ENCODE measurements at regions not wholly inside any gene's neighbourhood (a gene's known extent, or its start where the extent isn't known, plus 50 kb on each side); places are given as distances from the start of the nearest gene placed in this dataset.

DNA sequence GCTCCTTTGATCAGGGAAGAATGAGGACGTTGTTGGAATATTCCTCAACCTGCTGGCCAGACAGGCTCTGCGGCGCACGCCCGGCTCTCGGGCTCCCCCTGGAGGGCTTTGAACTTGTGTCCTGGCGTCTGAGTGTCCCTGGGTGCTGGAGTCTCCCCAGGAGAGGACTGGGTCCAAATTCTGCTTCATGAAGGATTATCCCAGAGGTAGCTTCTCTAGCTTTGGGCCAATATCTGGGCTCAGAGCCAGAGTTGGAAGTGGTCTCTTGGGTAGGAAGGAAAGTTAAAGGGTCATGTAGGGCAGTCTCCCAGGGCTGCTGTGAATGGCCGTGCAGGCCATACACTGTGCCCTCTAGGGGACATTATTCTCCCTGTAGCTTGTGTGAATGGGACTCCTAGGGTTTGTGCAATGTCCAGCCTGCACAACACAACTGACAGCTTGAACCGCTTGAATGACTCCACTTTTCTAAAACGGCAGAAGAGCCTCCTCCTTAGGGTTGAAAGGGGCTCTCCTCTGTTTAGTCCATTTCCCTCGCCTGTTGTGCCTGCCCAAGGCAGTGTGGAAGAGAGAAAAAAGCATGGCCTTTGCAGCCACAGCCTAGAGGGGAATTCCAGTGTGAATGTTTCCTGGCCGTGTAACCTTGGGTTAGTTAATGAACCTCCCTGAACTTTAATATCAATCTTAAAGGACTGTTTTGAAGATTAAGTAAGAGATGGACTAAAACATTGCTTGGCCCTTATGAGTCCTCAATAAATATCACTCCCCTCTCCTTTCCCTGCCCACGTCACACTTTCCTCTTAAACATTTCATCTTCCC lies 111.2 kb upstream of the THY1 start:
- no peak overlapping the region for H3K9ac ChIP-seq (ENCODE audit: insufficient read length, low read depth)
- TF ChIP-seq YY1 (IDR thresholded peaks at IDR 0.05; ENCODE audit: insufficient read depth, insufficient read length) (no peak), ZNF274 (IDR thresholded peaks at IDR 0.05; ENCODE audit: low read depth, low read length) (no peak), SUZ12 (IDR thresholded peaks at IDR 0.05; ENCODE audit: extremely low read depth, insufficient read depth, insufficient read length) (no peak)
- peaks cover 4% of the 10 kb centered on the region for H3K27me3 ChIP-seq (ENCODE audit: insufficient read depth, insufficient read length)
- no peak overlapping the region for H3K4me3 ChIP-seq (ENCODE audit: insufficient read length, low read depth)
- peaks cover 5% of the 10 kb centered on the region for H3K4me1 ChIP-seq (ENCODE audit: insufficient read depth, insufficient read length)
- no peaks in the 10 kb centered on the region for H3K36me3 ChIP-seq (ENCODE audit: insufficient read depth, insufficient read length, low read length)
- DNase-seq (ENCODE audit: low read depth, low spot score), result peak; percentile 40
- H3K9me3 ChIP-seq (ENCODE audit: insufficient read depth, low read length), result no peaks in the 10 kb centered on the region

DNA sequence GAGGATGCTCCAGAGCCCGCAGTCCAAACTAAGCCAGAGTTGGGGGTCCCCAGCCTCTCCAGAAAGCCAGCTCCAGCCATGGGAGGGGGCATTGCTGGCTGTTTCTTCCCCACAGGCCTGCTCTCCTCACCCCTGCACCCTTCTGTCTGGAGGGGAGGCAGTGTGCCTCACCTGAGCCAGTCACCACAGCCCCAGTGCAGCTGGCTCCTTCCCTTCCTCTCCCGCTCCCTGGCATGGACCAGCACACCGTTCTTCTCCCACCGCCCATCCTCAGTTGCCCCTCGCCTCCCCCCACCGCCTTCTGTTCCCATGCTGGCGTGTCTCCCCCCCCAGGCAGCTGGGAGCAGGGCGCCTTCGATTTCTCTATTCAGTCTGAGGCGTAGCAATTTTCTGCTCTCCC lies 110.5 kb upstream of the THY1 start:
- Histone ChIP-seq H3K9ac (ENCODE audit: insufficient read length, low read depth) (peak overlapping the region; percentile 50), H3K36me3 (ENCODE audit: insufficient read depth, insufficient read length, low read length) (no peaks in the 10 kb centered on the region), H3K9me3 (ENCODE audit: insufficient read depth, low read length) (no peaks in the 10 kb centered on the region), H3K4me1 (ENCODE audit: insufficient read depth, insufficient read length) (peaks cover 5% of the 10 kb centered on the region), H3K27me3 (ENCODE audit: insufficient read depth, insufficient read length) (peaks cover 4% of the 10 kb centered on the region), H3K4me3 (ENCODE audit: insufficient read length, low read depth) (no peak overlapping the region)
- no peak for DNase-seq (ENCODE audit: low read depth, low spot score)
- TF ChIP-seq SUZ12 (IDR thresholded peaks at IDR 0.05; ENCODE audit: extremely low read depth, insufficient read depth, insufficient read length), result no peak
- TF ChIP-seq YY1 (IDR thresholded peaks at IDR 0.05; ENCODE audit: insufficient read depth, insufficient read length), result no peak
- TF ChIP-seq ZNF274 (IDR thresholded peaks at IDR 0.05; ENCODE audit: low read depth, low read length), result no peak

DNA sequence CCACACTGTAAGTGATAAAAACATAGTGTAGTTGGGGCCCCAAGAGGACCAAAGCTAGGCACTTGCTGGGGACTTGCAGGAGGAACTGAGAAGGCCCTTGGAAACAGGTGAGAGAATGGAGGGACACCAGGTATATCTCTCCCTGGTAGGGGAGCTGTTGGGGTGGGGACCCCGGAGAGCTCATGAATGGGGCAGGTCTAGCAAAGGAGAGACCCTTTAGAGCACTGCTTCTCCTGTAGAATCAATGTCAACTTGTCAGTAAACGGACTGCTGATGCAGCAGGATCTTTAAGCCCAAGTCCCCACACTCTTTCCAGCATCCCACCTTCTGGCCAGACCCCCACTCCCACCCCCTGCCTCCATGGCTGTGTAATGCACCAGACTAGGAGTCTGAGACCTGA lies 109.6 kb upstream of the THY1 start:
- peaks cover 4% of the 10 kb centered on the region for H3K27me3 ChIP-seq (ENCODE audit: insufficient read depth, insufficient read length)

DNA sequence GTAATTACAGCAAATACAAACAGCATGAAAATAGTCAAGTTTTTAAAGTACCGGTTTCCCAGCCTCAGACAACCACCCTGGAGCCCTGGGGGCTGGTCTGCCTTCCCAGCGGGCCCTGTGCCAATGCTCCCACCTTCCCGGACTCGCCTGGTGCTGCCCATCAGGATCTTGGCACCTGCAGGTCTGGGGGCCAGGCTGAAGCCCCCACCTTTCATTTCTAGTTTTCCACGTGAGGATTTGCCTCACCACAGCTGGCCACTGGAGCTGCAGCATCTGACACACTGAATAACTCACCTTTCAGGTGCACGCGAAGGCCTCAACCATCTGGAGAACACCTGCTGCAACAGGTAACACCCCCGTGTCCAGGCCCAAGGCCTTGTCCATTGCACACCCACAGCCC lies 108.7 kb upstream of the THY1 start:
- H3K9me3 ChIP-seq (ENCODE audit: insufficient read depth, low read length), result no peaks in the 10 kb centered on the region
- H3K27me3 ChIP-seq (ENCODE audit: insufficient read depth, insufficient read length), result peaks cover 4% of the 10 kb centered on the region
- no peaks in the 10 kb centered on the region for H3K36me3 ChIP-seq (ENCODE audit: insufficient read depth, insufficient read length, low read length)
- no peak overlapping the region for H3K9ac ChIP-seq (ENCODE audit: insufficient read length, low read depth)
- H3K4me3 ChIP-seq (ENCODE audit: insufficient read length, low read depth), result no peak overlapping the region
- TF ChIP-seq SUZ12 (IDR thresholded peaks at IDR 0.05; ENCODE audit: extremely low read depth, insufficient read depth, insufficient read length), result no peak
- no peak for TF ChIP-seq YY1 (IDR thresholded peaks at IDR 0.05; ENCODE audit: insufficient read depth, insufficient read length)
- no peak for TF ChIP-seq ZNF274 (IDR thresholded peaks at IDR 0.05; ENCODE audit: low read depth, low read length)
- DNase-seq (ENCODE audit: low read depth, low spot score), result no peak
- peaks cover 5% of the 10 kb centered on the region for H3K4me1 ChIP-seq (ENCODE audit: insufficient read depth, insufficient read length)

More for the DNA sequence above, 109.6 kb upstream of the THY1 start:
- no peak for TF ChIP-seq SUZ12 (IDR thresholded peaks at IDR 0.05; ENCODE audit: extremely low read depth, insufficient read depth, insufficient read length)
- no peak for TF ChIP-seq YY1 (IDR thresholded peaks at IDR 0.05; ENCODE audit: insufficient read depth, insufficient read length)
- no peak for TF ChIP-seq ZNF274 (IDR thresholded peaks at IDR 0.05; ENCODE audit: low read depth, low read length)
- H3K4me3 ChIP-seq (ENCODE audit: insufficient read length, low read depth), result no peak overlapping the region
- DNase-seq (ENCODE audit: low read depth, low spot score), result no peak
- peaks cover 5% of the 10 kb centered on the region for H3K4me1 ChIP-seq (ENCODE audit: insufficient read depth, insufficient read length)
- H3K9me3 ChIP-seq (ENCODE audit: insufficient read depth, low read length), result no peaks in the 10 kb centered on the region
- no peak overlapping the region for H3K9ac ChIP-seq (ENCODE audit: insufficient read length, low read depth)
- no peaks in the 10 kb centered on the region for H3K36me3 ChIP-seq (ENCODE audit: insufficient read depth, insufficient read length, low read length)

GRCh38 chr11:119531056-119531455 lies 108.1 kb upstream of the THY1 start:
- H3K4me1 ChIP-seq (ENCODE audit: insufficient read depth, insufficient read length), result peaks cover 5% of the 10 kb centered on the region
- no peak for TF ChIP-seq YY1 (IDR thresholded peaks at IDR 0.05; ENCODE audit: insufficient read depth, insufficient read length)
- no peak for TF ChIP-seq SUZ12 (IDR thresholded peaks at IDR 0.05; ENCODE audit: extremely low read depth, insufficient read depth, insufficient read length)
- TF ChIP-seq ZNF274 (IDR thresholded peaks at IDR 0.05; ENCODE audit: low read depth, low read length), result no peak
- DNase-seq (ENCODE audit: low read depth, low spot score), result no peak
- no peak overlapping the region for H3K4me3 ChIP-seq (ENCODE audit: insufficient read length, low read depth)
- peaks cover 4% of the 10 kb centered on the region for H3K27me3 ChIP-seq (ENCODE audit: insufficient read depth, insufficient read length)
- H3K9me3 ChIP-seq (ENCODE audit: insufficient read depth, low read length), result no peaks in the 10 kb centered on the region
- H3K36me3 ChIP-seq (ENCODE audit: insufficient read depth, insufficient read length, low read length), result no peaks in the 10 kb centered on the region
- H3K9ac ChIP-seq (ENCODE audit: insufficient read length, low read depth), result no peak overlapping the region

- Histone ChIP-seq H3K9ac (ENCODE audit: insufficient read length, low read depth) (no peak overlapping the region), H3K36me3 (ENCODE audit: insufficient read depth, insufficient read length, low read length) (no peaks in the 10 kb centered on the region), H3K9me3 (ENCODE audit: insufficient read depth, low read length) (no peaks in the 10 kb centered on the region), H3K4me3 (ENCODE audit: insufficient read length, low read depth) (no peak overlapping the region), H3K4me1 (ENCODE audit: insufficient read depth, insufficient read length) (peaks cover 5% of the 10 kb centered on the region), H3K27me3 (ENCODE audit: insufficient read depth, insufficient read length) (peaks cover 4% of the 10 kb centered on the region)
- DNase-seq (ENCODE audit: low read depth, low spot score), result no peak
- no peak for TF ChIP-seq SUZ12 (IDR thresholded peaks at IDR 0.05; ENCODE audit: extremely low read depth, insufficient read depth, insufficient read length)
- TF ChIP-seq YY1 (IDR thresholded peaks at IDR 0.05; ENCODE audit: insufficient read depth, insufficient read length), result no peak
- no peak for TF ChIP-seq ZNF274 (IDR thresholded peaks at IDR 0.05; ENCODE audit: low read depth, low read length)
Measured at GRCh38 chr11:119530509-119530908, 107.5 kb upstream of the THY1 start.

- Histone ChIP-seq H3K9me3 (ENCODE audit: insufficient read depth, low read length) (no peaks in the 10 kb centered on the region), H3K4me1 (ENCODE audit: insufficient read depth, insufficient read length) (peaks cover 5% of the 10 kb centered on the region), H3K27me3 (ENCODE audit: insufficient read depth, insufficient read length) (peaks cover 4% of the 10 kb centered on the region), H3K9ac (ENCODE audit: insufficient read length, low read depth) (no peak overlapping the region), H3K36me3 (ENCODE audit: insufficient read depth, insufficient read length, low read length) (no peaks in the 10 kb centered on the region), H3K4me3 (ENCODE audit: insufficient read length, low read depth) (no peak overlapping the region)
- DNase-seq (ENCODE audit: low read depth, low spot score), result no peak
- TF ChIP-seq YY1 (IDR thresholded peaks at IDR 0.05; ENCODE audit: insufficient read depth, insufficient read length) (no peak), ZNF274 (IDR thresholded peaks at IDR 0.05; ENCODE audit: low read depth, low read length) (no peak), SUZ12 (IDR thresholded peaks at IDR 0.05; ENCODE audit: extremely low read depth, insufficient read depth, insufficient read length) (no peak)
Measured at GRCh38 chr11:119529936-119530335, 107.0 kb upstream of the THY1 start.

Data from NT2/D1 (cell line).